NB4 (cell line): ENCODE measurements at regions not wholly inside any gene's neighbourhood (a gene's known extent, or its start where the extent isn't known, plus 50 kb on each side); places are given as distances from the start of the nearest gene placed in this dataset.

Experiments used
- MYC ChIP-seq: IDR thresholded peaks from 2 replicates; pipeline ENCODE4 v1.6.1; 2011; ENCODE audit warnings: low read depth, low read length
- POLR2A ChIP-seq: IDR thresholded peaks from 2 replicates; pipeline ENCODE4 v1.6.1; 2011; ENCODE audit warnings: mild to moderate bottlenecking; ENCODE audit not compliant: insufficient read length; ENCODE audit errors: extremely low read depth
- TF ChIP-seq, protein P1 (sequence below): IDR thresholded peaks from one replicate; pipeline ENCODE4 v1.5.1; 2012; ENCODE audit warnings: low read depth, low read length

- TF ChIP-seq, protein P1, sequence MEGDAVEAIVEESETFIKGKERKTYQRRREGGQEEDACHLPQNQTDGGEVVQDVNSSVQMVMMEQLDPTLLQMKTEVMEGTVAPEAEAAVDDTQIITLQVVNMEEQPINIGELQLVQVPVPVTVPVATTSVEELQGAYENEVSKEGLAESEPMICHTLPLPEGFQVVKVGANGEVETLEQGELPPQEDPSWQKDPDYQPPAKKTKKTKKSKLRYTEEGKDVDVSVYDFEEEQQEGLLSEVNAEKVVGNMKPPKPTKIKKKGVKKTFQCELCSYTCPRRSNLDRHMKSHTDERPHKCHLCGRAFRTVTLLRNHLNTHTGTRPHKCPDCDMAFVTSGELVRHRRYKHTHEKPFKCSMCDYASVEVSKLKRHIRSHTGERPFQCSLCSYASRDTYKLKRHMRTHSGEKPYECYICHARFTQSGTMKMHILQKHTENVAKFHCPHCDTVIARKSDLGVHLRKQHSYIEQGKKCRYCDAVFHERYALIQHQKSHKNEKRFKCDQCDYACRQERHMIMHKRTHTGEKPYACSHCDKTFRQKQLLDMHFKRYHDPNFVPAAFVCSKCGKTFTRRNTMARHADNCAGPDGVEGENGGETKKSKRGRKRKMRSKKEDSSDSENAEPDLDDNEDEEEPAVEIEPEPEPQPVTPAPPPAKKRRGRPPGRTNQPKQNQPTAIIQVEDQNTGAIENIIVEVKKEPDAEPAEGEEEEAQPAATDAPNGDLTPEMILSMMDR, result no peak
- TF ChIP-seq MYC, result no peak
- TF ChIP-seq POLR2A, result no peak
Measured at GRCh38 chr4:53852343-53852742, 212.1 kb downstream of the CHIC2 start.
